DND-41 (cell line): ENCODE measurements at regions not wholly inside any gene's neighbourhood (a gene's known extent, or its start where the extent isn't known, plus 50 kb on each side); places are given as distances from the start of the nearest gene placed in this dataset.

Source experiments
- ATAC-seq: fragments of 200-7000 bp; cut with Tn5 transposase; 3 replicates; pipeline ENCODE4 v1.9.1; 2021; ENCODE audit warnings: low read depth; ENCODE audit not compliant: insufficient read depth
- DNase-seq: peaks from one replicate; pipeline ENCODE4 v3.0.0-alpha.2; 2020
- H2AFZ ChIP-seq: 2 replicates; pipeline ENCODE4 v1.6.0; 2012; ENCODE audit warnings: low read depth, low read length
- H3K27ac ChIP-seq: 2 replicates; pipeline ENCODE4 v1.5.1; 2012; ENCODE audit warnings: low read length, inconsistent platforms
- H3K27me3 ChIP-seq: fragments of 200-600 bp; sonication (generic); 2 replicates; pipeline ENCODE4 v1.6.0; 2012; ENCODE audit warnings: low read length, mild to moderate bottlenecking, inconsistent platforms; ENCODE audit not compliant: insufficient read depth, poor library complexity
- H3K36me3 ChIP-seq: 2 replicates; pipeline ENCODE4 v1.5.1; 2012; ENCODE audit warnings: low read length, inconsistent platforms; ENCODE audit not compliant: insufficient read depth
- H3K4me1 ChIP-seq: 2 replicates; pipeline ENCODE4 v1.5.1; 2012; ENCODE audit warnings: mild to moderate bottlenecking, low read length; ENCODE audit not compliant: insufficient read depth
- H3K4me2 ChIP-seq: 2 replicates; pipeline ENCODE4 v1.6.0; 2012; ENCODE audit warnings: mild to moderate bottlenecking, moderate library complexity, low read length, inconsistent platforms; ENCODE audit not compliant: insufficient read depth
- H3K4me3 ChIP-seq, 2 experiments: fragments of 200-600 bp in 1 of 2; shearing (Covaris generic) in 1 of 2; 2 replicates each; pipeline ENCODE4 v1.5.1; 2012 to 2016; ENCODE audit warnings: inconsistent platforms in 2 of 2, low read length in 2 of 2, mild to moderate bottlenecking in 2 of 2, low read depth in 1 of 2, moderate library complexity in 1 of 2
- H3K79me2 ChIP-seq: 2 replicates; pipeline ENCODE4 v1.6.0; 2012; ENCODE audit warnings: low read length, inconsistent platforms; ENCODE audit not compliant: insufficient read depth
- H3K9ac ChIP-seq: 2 replicates; pipeline ENCODE4 v1.6.0; 2012; ENCODE audit warnings: low read depth, mild to moderate bottlenecking, inconsistent platforms, low read length, moderate library complexity
- H3K9me3 ChIP-seq: 2 replicates; pipeline ENCODE4 v1.5.1; 2012; ENCODE audit warnings: low read length, moderate library complexity, mild to moderate bottlenecking, inconsistent platforms; ENCODE audit not compliant: insufficient read depth, severe bottlenecking
- H4K20me1 ChIP-seq: 2 replicates; pipeline ENCODE4 v1.6.0; 2012; ENCODE audit warnings: low read length; ENCODE audit not compliant: insufficient read depth
- CTCF ChIP-seq: IDR thresholded peaks from 2 replicates; pipeline ENCODE4 v1.5.1; 2012; ENCODE audit warnings: borderline replicate concordance, low read length, moderate library complexity, mild to moderate bottlenecking; ENCODE audit not compliant: poor library complexity, severe bottlenecking; ENCODE audit errors: extremely low read depth
- EZH2 ChIP-seq: IDR thresholded peaks from 3 replicates; pipeline ENCODE4 v1.6.1; 2012; ENCODE audit warnings: borderline replicate concordance, low read depth, mild to moderate bottlenecking, moderate library complexity, low read length, inconsistent platforms; ENCODE audit not compliant: severe bottlenecking

- H3K4me2 ChIP-seq = no peak overlapping the region
- H3K79me2 ChIP-seq = no peaks in the 10 kb centered on the region
- H3K9ac ChIP-seq = no peak overlapping the region
- H3K36me3 ChIP-seq = no peaks in the 10 kb centered on the region
- TF ChIP-seq CTCF (no peak), EZH2 (no peak)
- DNase-seq = no peak
- H3K27ac ChIP-seq = no peak overlapping the region
- no peaks in the 10 kb centered on the region for H4K20me1 ChIP-seq
- no peak overlapping the region for H3K4me3 ChIP-seq
- H3K9me3 ChIP-seq = no peaks in the 10 kb centered on the region
- H3K4me1 ChIP-seq = no peaks in the 10 kb centered on the region
- no peak overlapping the region for H2AFZ ChIP-seq
- H3K27me3 ChIP-seq = no peaks in the 10 kb centered on the region
- ATAC-seq = no peak
Measured at GRCh38 chr9:108290839-108291585, 564.8 kb downstream of the ACTL7B start.

GRCh38 chr9:108286638-108287206, 569.1 kb downstream of the ACTL7B start:
- Histone ChIP-seq H3K4me3 (no peak overlapping the region), H3K27ac (no peak overlapping the region), H3K4me1 (no peaks in the 10 kb centered on the region), H3K9me3 (no peaks in the 10 kb centered on the region), H3K27me3 (no peaks in the 10 kb centered on the region), H3K9ac (no peak overlapping the region), H3K79me2 (no peaks in the 10 kb centered on the region), H3K36me3 (no peaks in the 10 kb centered on the region), H2AFZ (no peak overlapping the region), H4K20me1 (no peaks in the 10 kb centered on the region), H3K4me2 (no peak overlapping the region)
- ATAC-seq = no peak
- TF ChIP-seq CTCF (no peak), EZH2 (no peak)
- no peak for DNase-seq

- Histone ChIP-seq H3K9ac (no peak overlapping the region), H3K4me2 (no peak overlapping the region), H2AFZ (no peak overlapping the region), H3K27me3 (no peaks in the 10 kb centered on the region), H4K20me1 (no peaks in the 10 kb centered on the region), H3K79me2 (no peaks in the 10 kb centered on the region), H3K27ac (no peak overlapping the region), H3K4me1 (no peaks in the 10 kb centered on the region), H3K9me3 (no peaks in the 10 kb centered on the region), H3K36me3 (no peaks in the 10 kb centered on the region), H3K4me3 (no peak overlapping the region)
- no peak for DNase-seq
- no peak for ATAC-seq
- TF ChIP-seq EZH2 (no peak), CTCF (no peak)
Measured at GRCh38 chr9:108283696-108284095, 572.1 kb downstream of the ACTL7B start.
